Putamen (tissue), 1 donor: ENCODE measurements at regions not wholly inside any gene's neighbourhood (a gene's known extent, or its start where the extent isn't known, plus 50 kb on each side); places are given as distances from the start of the nearest gene placed in this dataset.

Experiments
- DNase-seq: peaks from one replicate; pipeline ENCODE4 v3.0.0-alpha.2; 2016; ENCODE audit warnings: low spot score

DNA sequence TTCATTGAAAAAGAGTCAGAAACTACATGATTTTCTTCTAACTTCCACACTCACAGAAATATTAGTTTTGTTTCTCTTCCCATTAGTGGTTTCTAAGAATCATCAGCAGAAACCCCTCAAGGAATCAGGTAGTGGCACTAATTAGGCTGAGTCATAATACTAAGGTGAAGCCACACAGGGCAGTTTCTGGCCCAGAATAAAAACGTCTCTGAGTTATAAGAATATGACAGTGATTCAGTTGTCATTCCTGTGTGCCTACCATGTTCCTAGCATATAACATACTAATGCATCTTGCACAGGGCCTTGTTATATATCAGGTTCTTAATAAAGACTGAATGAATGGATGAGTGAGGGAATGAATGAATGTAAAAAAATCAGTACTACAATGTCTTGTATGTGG is 206.0 kb upstream of the PLEKHG7 start:
- no peak for DNase-seq

DNA sequence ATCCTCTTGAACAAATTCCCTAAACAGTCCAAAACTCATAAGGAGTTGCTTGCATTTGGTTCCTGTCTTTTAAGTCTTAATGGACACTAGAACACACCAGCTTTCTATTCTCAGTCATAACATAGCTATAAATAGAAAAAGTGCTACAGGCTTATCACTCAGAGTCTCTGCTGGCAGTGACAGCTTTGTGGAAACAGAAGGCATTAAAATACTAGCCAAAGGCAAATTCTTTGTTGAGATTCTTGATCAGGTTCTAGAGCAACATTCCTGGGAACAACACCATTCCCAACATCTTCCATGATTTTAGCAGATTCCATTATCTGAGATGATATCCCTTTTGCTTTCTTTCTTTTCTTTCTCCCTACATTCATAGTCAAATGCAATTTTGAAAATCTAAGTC is 207.7 kb upstream of the PLEKHG7 start:
- DNase-seq, result no peak

DNA sequence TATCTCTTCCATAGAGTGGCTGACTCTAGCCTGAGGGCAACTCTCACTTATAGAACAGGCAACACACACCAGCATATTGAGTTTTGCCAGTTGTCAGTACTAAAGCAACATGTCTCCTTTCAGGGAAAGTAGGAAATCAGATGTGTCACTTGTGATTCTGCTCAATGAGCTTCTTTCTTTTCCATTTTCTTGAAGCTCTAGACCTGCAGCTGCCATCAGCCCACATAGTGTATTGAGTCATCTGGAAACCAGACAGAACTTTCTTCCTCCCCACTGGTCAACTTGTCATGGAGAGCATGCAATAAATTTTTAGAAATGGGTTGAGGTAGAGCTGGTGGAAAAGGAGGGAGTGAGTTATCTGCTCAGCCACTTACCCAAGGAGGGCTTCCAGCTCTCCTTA is 209.0 kb upstream of the PLEKHG7 start:
- DNase-seq, result no peak

DNA sequence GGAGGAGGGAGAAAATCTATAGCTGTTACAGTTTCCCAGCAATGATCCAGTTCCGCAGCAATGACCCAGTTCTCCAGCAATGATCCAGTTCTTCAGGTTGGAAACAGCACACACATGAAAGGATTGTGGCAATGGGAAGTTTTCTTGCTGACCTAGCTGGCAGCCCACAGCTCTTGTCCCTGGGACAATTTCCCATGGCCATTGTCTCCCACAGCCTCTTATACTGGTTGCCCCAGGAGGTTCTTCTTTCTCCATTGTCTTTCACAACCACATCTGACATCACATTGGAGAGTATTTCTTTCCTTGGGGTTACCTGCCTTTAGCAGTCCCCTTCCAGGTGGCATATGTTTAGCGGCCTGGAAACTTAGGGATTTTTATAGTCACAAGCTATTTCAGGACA is 209.8 kb upstream of the PLEKHG7 start:
- DNase-seq, result no peak

DNA sequence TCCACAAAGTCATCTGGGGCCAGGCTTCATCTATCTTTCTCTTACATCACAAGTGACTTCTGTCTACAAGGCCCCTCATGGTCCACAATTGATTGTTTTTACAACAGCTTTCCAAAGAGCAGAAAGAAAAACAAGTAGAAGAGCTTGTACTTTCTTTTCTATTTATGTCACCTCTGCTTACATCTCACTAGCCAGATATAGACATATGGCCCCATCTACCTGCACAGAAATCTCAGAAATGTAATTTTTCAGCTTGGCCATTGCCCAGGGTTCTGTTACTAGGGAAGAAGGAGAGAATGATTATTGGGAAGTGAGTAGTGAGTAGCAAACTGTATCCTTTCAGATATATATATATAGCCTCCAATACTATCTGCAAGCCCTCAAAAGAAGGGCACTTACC is 210.5 kb upstream of the PLEKHG7 start:
- no peak for DNase-seq

DNA sequence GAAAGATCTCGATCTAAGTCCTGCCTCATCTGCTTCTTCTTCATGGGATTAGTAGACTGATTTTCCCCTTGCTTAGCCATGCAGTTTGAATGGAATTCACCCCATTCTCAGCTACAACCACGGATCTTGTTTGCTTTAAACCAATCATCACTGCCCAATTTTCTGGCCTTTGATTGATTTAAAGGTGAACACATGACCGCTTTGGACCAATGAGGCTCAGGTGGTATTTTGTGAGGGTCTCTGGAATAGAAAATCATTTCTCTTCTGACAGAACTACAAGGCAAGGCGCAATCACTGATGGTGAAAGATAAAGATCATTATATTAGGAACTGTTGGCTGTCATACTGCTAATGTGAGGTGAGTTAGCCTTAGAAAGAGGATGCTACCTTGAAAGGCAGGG is 213.0 kb upstream of the PLEKHG7 start:
- no peak for DNase-seq

DNA sequence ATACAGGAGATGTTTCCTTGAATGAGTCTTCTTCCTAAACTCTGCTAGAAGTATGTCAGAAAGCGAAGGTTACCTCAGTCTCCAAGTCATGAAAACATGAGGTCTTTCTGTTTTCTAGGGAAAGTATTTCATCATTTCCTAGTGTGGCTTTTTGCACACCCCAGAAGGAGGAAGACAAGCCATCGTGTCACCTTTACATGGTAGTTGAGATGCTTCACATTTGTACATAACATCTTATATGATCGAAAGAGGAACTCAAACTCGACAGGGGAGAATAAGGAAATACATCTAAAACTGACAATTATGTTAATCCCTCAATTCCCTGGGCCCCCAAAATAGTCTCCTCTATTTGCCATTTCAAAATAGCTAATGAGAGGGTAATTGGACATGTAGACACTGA is 214.1 kb upstream of the PLEKHG7 start:
- DNase-seq, result no peak

DNA sequence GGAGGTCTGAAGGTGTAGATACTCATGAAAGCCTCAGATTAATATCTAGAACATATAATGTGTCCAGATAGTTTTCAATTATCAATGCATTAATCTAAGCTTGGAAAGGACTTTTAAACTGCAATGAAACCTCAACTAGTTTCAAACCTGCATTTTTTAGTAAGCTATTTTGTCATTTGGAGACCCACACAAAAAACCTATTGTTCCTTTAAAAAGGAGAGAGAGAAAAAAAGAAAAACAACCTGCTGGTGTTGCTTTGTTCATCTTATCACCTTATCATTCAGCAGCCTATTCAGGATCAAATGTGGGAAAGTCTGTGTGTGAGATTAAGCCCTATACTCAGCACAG is 215.7 kb upstream of the PLEKHG7 start:
- DNase-seq, result no peak

DNA sequence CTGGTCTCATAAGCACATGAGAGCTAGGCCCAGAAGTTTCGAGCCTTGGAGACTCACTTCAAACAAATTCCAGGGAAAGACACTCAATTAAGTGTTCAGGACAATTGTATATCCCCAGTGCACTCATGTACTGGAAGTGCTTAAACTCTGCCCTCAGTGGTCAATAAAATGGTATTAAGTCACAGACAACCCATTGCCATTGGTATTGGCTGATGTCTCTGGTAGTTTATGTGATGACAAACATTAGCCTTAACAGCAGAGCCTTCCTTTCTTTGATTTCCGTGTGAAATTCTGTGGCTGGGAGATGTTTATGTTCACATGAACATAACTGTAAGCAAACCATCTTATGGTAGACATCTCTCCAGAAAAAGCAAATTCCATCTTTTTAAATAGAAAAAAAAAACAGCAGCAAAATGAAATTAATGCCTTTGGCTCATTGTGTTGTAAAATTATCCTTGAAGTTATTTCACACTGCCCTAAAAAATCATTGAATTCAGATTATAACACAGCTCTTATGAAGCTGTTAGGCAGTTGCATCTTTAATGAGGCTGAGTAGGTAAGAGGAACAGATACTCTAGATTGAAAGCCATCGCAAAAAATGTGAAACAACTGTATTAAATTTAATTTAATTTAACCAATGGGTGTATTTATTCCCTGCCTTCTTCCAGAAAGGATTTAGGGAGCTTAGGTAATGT is 216.2 kb upstream of the PLEKHG7 start:
- no peak for DNase-seq

DNA sequence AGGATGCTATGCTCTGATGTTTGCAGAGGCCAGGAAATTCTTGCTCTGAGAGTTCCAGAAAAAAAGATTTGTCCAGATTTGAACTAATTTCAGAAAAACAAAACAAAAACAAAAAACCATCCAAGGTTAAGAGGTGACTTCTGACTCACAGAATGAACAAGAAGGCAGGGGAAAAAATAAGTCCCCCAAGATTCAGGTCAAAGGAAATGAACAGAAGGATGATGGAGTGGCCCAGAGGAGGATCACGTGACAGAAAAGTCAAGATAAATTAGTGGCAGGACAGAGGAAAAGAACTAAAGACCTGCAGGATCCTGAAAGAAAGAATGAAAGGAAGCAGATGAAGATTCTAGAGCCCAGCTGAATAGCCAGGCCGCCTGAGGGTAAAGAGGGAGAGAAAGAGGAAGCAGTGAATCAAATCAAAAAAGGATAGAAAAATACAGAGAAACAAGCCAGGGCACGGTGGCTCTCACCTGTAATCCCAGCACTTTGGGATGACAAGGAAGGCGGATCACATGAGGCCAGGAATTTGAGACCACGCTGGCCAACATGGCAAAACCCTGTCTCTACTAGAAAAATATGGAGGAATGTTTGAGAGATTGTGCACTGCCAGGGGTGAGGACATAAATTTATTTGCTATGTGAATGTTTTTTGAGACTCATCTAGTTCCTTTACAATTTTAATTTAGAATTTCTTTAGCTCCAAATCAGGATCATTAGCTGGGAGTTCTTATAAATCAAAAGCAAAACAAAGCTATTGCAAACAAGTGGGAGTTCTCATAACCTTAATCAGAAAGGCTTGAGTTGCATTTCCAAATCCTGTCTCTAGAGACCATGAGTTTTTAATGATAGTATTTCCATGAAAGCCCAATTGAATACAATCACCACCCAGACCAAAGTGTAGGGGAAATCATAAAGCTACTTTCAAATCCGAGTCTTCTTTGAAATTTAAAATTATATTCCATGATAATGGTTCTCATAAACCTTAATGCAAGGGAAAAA is 217.1 kb upstream of the PLEKHG7 start:
- DNase-seq, result no peak

DNA sequence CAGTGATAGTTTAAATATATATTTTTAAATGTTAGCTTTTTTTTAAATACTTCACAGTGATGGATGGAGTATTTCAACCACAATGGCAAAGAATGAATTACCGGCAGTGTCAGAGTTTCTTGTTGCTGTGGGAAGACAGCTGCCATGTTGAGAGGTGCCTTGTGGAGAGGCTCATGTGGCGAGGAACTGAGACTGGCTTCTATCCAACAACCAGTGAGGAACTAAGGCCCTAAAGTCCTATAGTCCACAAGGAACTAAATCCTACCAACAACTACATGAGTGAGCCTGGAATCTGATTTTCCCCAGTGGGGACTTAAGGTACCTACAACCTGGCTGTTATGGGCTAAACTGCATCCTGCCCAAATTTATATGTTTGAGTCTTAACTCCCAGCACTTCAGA is 220.2 kb upstream of the PLEKHG7 start:
- no peak for DNase-seq

DNA sequence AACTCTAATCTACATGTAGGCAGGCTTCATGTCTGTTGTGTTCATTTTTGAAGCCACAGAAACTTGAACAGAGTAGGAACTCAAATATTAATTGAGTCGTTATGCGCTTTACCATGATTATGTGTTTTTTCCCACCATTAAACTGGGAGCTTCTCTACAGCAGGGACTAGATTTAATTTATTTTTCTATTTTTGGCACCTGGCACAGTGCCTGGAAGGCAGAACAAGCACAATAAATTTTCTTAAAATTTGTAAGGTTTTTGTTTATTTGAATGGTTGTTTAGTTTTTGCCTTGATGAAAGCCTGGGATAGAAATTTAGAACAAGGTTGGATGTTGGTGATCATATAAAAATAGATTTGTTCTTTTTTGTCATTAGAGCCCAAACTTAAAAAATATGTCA is 221.7 kb upstream of the PLEKHG7 start:
- no peak for DNase-seq

DNA sequence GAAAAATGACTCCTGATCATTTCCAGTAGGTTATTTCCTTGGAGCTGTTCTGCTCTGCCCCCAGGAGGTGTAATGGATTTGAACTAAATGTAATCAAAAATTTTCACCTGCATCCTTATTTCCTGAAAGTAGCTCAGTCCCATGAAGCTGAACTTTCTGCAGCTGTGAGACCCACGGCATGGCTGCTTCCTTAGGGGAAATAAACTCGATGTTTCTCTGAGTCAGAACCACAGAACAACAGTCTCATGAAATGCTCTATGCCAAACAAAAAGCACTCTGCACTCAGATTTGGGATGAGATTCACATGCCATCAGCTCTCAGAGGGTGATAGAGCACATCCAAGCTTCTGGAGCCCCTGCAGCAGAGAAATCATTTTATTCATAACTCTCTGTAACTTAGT is 224.1 kb upstream of the PLEKHG7 start:
- DNase-seq, result no peak

DNA sequence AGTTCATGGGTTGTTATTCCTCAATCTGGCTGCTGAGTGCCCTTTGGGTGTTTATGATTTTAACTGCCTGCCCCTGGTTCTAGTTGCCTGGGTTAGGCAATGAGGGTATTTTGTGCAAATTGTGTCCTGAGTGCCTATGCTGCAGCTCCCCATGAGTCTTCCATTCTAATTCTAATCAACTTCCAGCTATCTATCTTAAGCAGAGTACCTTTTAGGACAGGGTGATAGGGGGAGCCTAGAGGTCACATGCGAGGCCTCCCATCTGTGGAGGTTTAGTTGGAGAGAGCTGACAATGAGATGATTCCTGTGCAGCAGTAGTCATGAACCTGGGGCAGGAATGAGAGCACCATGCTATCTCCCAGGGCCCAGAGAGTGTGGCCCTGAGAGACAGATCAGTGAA is 225.9 kb upstream of the PLEKHG7 start:
- DNase-seq, result no peak

DNA sequence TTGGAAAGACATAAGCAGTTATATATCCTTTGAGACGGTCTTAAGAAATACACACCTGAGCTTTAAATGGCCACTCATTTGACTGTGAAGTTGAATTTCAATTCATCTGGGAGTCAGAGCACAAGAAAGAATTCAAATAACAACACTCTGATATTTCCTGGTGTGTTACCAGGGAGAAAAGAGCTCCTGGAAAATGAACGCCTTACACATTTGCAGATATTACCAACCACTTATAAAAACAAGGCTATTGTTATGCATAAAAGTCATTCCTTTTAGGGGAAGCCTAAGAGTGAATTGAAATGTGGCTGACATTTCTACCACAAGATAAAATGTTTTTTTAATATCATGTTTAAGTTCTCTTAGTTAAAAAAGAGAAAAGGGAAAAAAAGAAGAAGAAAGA is 229.2 kb upstream of the PLEKHG7 start:
- no peak for DNase-seq

DNA sequence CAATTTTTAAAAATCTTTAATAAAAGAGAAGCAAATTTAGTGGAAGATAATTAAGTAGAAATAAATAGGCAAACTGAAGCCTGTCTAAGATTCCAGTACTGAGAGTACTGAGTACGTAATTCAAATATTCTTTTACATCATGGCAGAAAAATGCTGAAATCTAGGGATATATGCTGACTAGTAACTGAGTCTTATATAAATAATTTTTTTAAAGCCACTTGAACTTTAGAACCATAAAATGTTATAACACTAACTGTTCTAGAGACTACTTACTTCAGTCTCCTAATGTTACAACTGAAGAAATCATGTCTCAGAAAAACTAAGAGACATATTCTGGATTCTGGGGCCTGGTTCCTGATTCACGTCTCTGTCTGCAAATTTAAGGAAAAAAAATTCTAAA is 230.6 kb upstream of the PLEKHG7 start:
- DNase-seq, result no peak

DNA sequence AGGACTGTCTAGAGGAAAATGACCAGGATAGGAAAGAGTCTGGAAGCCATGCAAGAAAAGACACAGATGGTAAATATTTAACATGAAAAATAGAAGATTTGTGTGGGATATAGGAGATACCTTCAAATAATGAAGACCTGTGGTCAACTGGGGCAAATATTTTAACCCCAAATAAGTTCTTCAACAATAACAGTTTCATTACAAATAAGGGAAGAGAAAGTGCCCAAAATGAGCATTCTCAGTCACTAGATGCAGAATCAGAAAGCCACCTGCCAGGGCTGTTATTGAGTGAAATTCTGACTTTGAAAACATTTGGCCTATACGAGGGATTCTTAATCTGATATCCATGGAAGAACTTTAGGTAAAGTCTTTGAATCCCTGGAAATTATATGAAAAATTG is 231.2 kb upstream of the PLEKHG7 start:
- no peak for DNase-seq

DNA sequence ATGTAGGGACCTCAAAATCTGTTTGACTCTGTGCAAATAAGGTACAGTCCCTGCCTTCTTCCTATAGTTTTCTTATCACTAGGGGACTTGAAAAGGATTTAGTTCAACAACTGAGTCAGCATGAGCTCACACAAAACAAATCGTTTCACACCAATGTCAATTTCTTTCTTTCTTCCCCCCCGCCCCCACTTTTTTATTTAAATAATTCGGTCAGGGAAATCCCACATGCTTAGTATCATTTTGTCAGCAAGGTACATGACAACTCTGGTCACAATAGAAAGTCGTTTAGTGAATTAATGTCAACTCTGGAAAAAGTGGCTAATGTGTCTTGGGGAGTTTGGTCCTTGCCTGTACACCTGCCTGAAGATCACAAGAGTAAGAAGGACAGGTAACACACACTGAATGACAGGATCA is 232.2 kb upstream of the PLEKHG7 start:
- DNase-seq, result no peak

DNA sequence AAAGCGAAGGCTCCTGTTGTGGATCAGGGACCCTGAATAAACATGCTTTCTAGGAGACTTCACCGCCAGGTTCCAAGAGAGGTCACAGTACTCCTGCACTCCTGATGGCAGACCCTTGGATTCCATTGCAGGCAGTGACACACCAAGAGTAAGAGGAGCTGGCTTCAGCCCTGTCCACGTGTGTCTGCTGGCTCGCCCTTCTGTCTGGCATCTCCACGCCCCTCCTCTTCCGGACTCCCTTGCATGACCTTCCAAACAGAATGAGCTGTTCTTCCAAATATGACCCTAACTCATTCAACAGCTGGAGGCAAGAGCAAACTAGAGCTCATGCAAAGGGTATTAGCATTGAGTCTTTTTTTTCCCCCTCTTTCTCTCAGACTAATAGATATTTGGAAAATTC is 233.0 kb upstream of the PLEKHG7 start:
- no peak for DNase-seq

DNA sequence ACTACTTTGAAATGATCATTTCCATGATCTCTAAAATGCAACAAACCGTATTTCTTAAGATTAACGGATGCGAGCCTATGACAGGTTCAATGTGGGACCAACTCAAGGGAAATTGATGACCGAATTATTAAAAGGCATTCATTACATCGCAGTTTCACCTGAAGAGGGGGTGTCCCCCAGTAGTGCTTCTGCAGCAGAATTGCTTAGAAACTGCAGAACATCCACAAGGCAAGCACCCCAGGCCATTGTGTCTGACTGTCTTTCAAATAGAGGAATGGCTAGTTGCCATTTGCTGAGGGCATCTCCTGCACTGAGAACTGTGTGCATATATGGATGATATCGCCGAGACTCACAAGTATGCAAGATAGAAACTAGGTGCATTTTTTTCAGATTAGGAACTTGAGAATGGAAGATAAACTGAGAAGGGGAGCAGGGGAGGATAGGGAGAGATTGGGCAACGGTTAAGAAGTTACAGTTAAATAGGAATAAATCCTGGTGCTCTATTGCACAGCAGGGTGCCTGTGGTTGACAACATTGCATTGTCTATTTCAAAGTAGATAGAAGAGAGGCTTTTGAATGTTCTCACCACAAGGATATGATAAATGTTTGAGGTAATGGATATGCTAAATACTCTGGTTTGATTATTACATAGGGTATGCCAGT is 234.3 kb upstream of the PLEKHG7 start:
- no peak for DNase-seq

DNA sequence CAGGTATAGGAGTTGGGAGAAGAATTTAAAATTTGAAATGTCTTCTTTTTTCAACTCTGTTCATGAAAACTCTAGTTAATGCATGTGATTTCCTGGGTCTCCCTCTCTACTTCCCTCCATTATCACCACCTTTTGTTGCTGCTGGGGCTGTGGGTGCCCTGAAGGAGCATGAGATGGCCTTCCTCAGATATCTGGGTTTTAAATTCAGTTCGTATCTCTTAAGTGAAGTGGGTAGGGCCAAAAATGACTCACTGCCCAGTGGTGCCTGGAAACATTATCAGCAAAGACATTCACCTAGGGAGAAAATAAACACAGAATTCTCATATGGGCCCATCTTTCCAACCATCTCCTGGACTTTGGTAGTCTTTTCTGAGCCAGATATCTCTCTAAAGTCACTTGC is 234.9 kb upstream of the PLEKHG7 start:
- DNase-seq, result no peak

DNA sequence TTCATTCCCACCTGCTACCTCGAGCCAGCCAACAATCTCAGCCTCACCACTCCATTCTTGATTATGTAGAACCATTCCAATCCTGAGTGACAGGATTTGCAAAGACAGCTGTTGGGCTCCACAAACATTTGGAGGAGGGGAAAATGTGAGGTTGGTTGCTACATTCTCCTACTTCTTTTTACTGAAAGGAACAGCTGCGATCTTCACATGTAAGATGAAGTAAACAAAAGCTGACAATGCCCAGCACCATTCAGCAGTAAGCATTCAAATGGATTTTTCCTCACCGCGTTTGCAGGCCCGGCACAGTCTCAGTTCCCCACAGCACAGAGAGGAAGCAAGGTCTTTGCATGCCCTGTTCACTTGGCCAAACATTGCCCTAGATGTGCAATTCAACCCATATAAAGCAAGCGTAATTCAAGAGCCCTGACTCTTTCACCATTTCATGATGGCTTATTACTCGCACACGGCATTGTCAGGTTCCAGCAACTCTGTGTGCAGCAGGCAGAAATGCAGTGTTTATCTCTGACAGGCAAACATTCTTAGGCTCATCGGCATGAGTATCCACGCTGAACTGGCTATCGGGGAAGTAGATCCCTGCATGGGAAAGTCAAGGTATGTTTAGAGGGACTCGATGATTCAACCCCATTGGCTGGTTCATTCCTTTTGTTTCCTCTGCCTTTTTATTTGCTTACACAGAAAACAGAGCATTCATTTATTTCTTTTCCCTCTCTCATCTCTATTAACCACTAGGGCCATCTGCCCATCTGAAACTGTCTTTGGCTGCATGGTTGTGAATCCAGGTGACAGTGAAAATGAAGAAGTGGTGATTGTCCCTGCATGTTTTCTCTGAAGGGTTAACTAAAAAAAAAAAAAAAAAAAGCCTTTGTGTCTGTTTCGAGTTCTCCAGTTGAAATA is 236.1 kb upstream of the PLEKHG7 start:
- peak; percentile 40 for DNase-seq
